ENCODE measurements at regions not wholly inside any gene's neighbourhood (a gene's known extent, or its start where the extent isn't known, plus 50 kb on each side); places are given as distances from the start of the nearest gene placed in this dataset.
"Not testable (repeated sequence)": the region's sequence is repeated elsewhere in the genome, so short reads cannot be mapped to it uniquely, and the experiment has no call there.

DNA sequence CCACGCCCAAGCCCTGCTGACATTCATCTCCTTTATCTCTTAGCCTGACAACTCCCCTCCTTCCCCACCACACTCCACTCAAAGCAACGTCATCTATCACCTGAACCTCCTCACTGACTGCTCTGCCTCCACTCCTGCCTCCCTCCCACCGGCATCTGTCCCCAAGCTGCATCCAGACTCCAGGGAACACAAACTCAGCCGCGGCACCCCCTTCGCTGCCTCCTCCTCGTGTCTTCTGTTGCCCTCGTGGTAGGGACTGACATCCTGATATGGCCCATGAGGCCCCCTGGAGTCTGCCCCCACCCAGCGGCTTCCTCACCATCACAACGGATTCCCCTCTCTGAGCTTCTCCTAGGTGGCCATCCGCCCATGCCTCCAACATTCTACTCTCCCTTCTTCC lies 101.0 kb upstream of the TAS2R1 start:
- H3K9ac ChIP-seq (ENCODE audit: low read length in 3 of 3) = no peak overlapping the region
- H3K27me3 ChIP-seq (ENCODE audit: control insufficient read depth, insufficient read depth, low read length) = no peaks in the 10 kb centered on the region
- H3K9me3 ChIP-seq (ENCODE audit: control insufficient read depth in 2 of 3, insufficient read depth in 1 of 3, low read length in 3 of 3) = no peaks in the 10 kb centered on the region
- H3K27ac ChIP-seq (ENCODE audit: low read depth in 2 of 2, low read length in 2 of 2) = no peak overlapping the region
- FAIRE-seq = no peak
- intact Hi-C loops (cut with DNase I) = no loop called here
- no peaks in the 10 kb centered on the region for H3K4me1 ChIP-seq (ENCODE audit: control insufficient read depth in 2 of 3, insufficient read depth in 2 of 3, low read depth in 1 of 3, low read length in 3 of 3)
- no peaks in the 10 kb centered on the region for H3K36me3 ChIP-seq (ENCODE audit: control insufficient read depth in 2 of 3, insufficient read depth in 3 of 3, low read length in 3 of 3)
- H3K4me3 ChIP-seq (ENCODE audit: low read length in 3 of 3) = no peak overlapping the region
- DNase-seq = no peak
- TF ChIP-seq, protein P1, sequence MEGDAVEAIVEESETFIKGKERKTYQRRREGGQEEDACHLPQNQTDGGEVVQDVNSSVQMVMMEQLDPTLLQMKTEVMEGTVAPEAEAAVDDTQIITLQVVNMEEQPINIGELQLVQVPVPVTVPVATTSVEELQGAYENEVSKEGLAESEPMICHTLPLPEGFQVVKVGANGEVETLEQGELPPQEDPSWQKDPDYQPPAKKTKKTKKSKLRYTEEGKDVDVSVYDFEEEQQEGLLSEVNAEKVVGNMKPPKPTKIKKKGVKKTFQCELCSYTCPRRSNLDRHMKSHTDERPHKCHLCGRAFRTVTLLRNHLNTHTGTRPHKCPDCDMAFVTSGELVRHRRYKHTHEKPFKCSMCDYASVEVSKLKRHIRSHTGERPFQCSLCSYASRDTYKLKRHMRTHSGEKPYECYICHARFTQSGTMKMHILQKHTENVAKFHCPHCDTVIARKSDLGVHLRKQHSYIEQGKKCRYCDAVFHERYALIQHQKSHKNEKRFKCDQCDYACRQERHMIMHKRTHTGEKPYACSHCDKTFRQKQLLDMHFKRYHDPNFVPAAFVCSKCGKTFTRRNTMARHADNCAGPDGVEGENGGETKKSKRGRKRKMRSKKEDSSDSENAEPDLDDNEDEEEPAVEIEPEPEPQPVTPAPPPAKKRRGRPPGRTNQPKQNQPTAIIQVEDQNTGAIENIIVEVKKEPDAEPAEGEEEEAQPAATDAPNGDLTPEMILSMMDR (IDR thresholded peaks at IDR 0.05; ENCODE audit: borderline replicate concordance, extremely low read depth, insufficient read depth) = no peak

DNA sequence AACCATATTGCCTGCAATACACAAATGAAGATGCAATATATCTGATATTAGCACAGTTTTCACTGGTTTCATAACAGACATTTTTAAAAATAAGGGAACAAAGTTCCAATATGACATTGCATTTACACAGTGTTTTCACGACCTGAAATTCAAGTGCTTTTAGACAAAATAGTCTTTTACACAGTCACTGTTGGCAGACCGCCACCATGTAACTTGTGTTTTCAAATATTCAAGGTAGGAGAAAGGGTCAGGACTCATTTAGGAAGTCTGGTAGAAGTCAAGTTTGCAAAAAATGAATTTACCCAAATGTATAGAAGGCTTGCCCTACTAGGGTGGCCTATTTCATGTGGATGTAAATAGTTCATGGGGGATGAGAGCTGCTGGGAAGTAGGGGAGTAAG lies 98.1 kb upstream of the TAS2R1 start:
- H3K4me1 ChIP-seq (ENCODE audit: control insufficient read depth in 2 of 3, insufficient read depth in 2 of 3, low read depth in 1 of 3, low read length in 3 of 3) = no peaks in the 10 kb centered on the region
- no peaks in the 10 kb centered on the region for H3K9me3 ChIP-seq (ENCODE audit: control insufficient read depth in 2 of 3, insufficient read depth in 1 of 3, low read length in 3 of 3)
- H3K36me3 ChIP-seq (ENCODE audit: control insufficient read depth in 2 of 3, insufficient read depth in 3 of 3, low read length in 3 of 3) = no peaks in the 10 kb centered on the region
- H3K9ac ChIP-seq (ENCODE audit: low read length in 3 of 3) = no peak overlapping the region
- TF ChIP-seq, protein P1 (IDR thresholded peaks at IDR 0.05; ENCODE audit: borderline replicate concordance, extremely low read depth, insufficient read depth) = no peak
- no peak overlapping the region for H3K4me3 ChIP-seq (ENCODE audit: low read length in 3 of 3)
- intact Hi-C loops (cut with DNase I) = no loop called here
- FAIRE-seq (no peak), DNase-seq (no peak)
- no peaks in the 10 kb centered on the region for H3K27me3 ChIP-seq (ENCODE audit: control insufficient read depth, insufficient read depth, low read length)
- no peak overlapping the region for H3K27ac ChIP-seq (ENCODE audit: low read depth in 2 of 2, low read length in 2 of 2)

DNA sequence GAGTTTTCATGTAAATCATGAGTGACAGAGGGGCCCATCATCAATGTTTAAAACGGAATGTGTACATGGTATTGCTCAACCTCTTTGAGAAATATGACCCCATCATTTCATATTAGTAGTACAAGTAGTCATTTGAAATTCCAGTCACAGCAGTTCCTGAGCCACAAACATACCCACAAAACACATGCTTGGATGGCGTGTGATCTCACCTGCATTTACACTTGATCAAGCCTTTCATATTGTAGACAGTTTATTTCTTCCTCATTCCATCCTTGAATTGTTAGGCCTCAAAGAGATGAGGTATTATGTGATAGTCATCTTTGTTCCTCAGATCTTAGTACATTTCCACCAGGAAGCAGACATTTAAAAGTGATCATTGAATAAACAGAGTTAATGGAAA lies 96.8 kb upstream of the TAS2R1 start:
- DNase-seq (no peak), FAIRE-seq (no peak)
- H3K27ac ChIP-seq (ENCODE audit: low read depth in 2 of 2, low read length in 2 of 2) = no peak overlapping the region
- H3K4me1 ChIP-seq (ENCODE audit: control insufficient read depth in 2 of 3, insufficient read depth in 2 of 3, low read depth in 1 of 3, low read length in 3 of 3) = no peaks in the 10 kb centered on the region
- H3K9ac ChIP-seq (ENCODE audit: low read length in 3 of 3) = no peak overlapping the region
- intact Hi-C loops (cut with DNase I) = no loop called here
- H3K9me3 ChIP-seq (ENCODE audit: control insufficient read depth in 2 of 3, insufficient read depth in 1 of 3, low read length in 3 of 3) = no peaks in the 10 kb centered on the region
- H3K36me3 ChIP-seq (ENCODE audit: control insufficient read depth in 2 of 3, insufficient read depth in 3 of 3, low read length in 3 of 3) = no peaks in the 10 kb centered on the region
- H3K27me3 ChIP-seq (ENCODE audit: control insufficient read depth, insufficient read depth, low read length) = no peaks in the 10 kb centered on the region
- TF ChIP-seq, protein P1 (IDR thresholded peaks at IDR 0.05; ENCODE audit: borderline replicate concordance, extremely low read depth, insufficient read depth) = no peak
- no peak overlapping the region for H3K4me3 ChIP-seq (ENCODE audit: low read length in 3 of 3)

DNA sequence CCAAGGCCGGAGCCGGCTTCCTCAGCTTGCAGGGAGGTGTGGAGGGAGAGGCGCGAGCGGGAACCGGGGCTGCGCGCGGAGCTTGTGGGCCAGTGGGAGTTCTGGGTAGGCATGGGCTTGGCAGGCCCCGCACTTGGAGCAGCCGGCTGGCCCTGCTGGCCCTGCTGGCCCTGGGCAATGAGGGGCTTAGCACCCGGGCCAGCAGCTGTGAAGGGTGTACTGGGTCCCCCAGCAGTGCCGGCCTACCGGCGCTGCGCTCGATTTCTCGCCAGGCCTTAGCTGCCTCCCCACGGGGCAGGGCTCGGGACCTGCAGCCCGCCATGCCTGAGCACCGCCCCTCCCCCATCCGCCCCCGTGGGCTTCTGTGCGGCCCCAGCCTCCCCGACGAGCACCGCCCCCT lies 95.1 kb upstream of the TAS2R1 start:
- H3K27ac ChIP-seq (ENCODE audit: low read depth in 2 of 2, low read length in 2 of 2); FAIRE-seq; intact Hi-C loops (cut with DNase I); H3K9ac ChIP-seq (ENCODE audit: low read length in 3 of 3); H3K9me3 ChIP-seq (ENCODE audit: control insufficient read depth in 2 of 3, insufficient read depth in 1 of 3, low read length in 3 of 3); H3K36me3 ChIP-seq (ENCODE audit: control insufficient read depth in 2 of 3, insufficient read depth in 3 of 3, low read length in 3 of 3); H3K4me1 ChIP-seq (ENCODE audit: control insufficient read depth in 2 of 3, insufficient read depth in 2 of 3, low read depth in 1 of 3, low read length in 3 of 3); H3K4me3 ChIP-seq (ENCODE audit: low read length in 3 of 3); H3K27me3 ChIP-seq (ENCODE audit: control insufficient read depth, insufficient read depth, low read length): not testable (repeated sequence)
- peak in 1 of 5 donors; percentile 66 for DNase-seq
